ENCODE measurements at regions not wholly inside any gene's neighbourhood (a gene's known extent, or its start where the extent isn't known, plus 50 kb on each side); places are given as distances from the start of the nearest gene placed in this dataset.

DNA sequence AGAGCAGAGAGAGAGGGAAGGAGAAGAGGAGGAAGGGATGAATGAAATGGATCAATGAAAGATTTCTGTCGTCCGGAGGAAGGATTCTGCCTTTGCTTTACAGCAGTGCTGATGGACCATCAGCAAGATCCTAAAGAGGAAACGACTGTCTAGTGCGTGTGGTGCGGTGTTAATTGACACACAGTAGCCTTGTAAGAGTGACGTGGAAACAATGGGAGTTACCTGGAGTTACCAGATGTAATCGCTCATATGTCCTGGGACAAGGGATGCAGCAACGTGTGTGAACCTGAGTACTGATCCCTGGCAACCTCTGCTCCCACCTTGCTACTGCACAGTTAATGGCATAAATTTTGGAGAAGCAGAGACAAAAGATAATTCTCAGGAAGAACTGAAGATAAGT lies 62.6 kb upstream of the TPRG1 start:
- no peak for DNase-seq (ENCODE audit: low read depth in 2 of 2)

DNA sequence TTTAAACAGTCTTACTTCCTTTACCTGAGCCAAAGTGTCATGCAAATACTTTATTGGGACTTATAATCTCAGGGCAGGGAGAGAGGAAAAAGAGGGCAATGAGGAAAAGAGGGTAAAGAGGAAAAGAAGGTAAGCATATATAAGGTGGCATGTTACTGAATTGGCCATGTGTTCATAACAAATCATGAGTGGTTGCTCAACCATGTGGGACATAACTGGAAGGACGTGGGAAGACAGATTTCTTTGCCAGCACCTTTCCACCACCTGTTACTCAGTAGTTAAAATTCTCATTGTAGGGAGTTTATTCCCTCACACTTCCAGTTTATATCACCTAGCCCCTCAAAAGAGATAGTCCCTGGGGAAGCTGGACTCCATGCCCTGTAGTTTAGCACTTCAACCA lies 54.7 kb upstream of the TPRG1 start:
- no peak for DNase-seq (ENCODE audit: low read depth in 2 of 2)

DNA sequence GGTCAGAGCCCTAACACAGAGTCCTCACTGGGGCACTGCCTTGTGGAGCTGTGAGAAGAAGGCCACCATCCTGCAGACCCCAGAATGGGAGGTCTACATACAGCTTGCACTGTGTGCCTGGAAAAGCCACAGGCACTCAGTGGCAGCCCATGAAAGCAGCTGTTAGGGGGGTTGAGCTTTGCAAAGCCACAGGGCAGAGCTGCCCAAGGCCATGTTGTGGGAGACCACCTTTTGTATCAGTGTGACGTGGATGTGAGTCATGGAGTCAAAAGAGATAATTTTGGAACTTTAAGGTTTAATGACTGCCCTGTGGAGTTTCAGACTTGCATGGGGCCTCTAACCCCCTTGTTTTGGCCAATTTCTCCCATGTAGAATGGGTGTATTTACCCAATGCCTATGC lies 52.9 kb upstream of the TPRG1 start:
- DNase-seq (ENCODE audit: low read depth in 2 of 2) = no peak

DNA sequence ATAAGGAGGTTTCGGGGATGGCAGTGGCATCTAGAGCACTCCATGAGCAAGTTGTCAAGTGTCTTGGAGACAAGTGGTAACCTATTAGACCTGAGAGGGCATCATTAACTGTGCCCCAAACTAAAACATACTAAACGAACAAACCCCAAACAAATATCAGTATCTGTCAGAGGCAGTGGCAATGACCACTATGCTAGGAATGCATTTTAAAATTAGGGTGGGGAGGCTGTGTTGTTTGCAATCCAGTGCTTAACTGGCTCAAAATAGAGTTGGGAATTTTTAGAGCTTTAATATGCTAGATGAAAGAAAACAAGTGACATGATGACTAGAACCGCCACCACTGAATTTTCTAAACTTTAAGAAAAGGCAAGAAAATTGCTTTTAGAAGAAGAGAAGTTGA lies 51.8 kb upstream of the TPRG1 start:
- DNase-seq (ENCODE audit: low read depth in 2 of 2) = no peak

DNA sequence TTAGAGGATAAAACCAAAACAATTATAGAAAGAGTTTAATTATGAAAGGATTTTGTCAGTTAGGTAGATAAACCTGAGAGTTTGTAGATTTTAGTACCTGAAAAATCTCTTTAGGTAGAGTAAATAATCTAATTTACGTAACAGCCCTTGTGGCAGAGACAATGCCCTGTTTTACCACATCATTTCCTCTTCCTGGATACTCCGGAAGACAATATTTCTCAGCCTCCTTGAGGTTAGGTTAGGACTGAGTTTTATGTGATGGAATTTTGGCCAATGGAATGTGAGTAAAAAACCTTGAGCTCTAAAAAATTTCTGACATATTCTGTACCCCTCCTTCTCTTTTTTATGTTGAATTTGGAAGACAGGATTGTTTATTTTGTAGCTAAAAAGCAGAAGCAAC lies 50.7 kb upstream of the TPRG1 start:
- DNase-seq (ENCODE audit: low read depth in 2 of 2) = no peak

All from stimulated activated CD4-positive, alpha-beta T cell treated with anti-CD3 and anti-CD28 coated beads, Interleukin-15, amount 100 ng/mL, for 48 hours (primary cell).